ENCODE measurements at regions not wholly inside any gene's neighbourhood (a gene's known extent, or its start where the extent isn't known, plus 50 kb on each side); places are given as distances from the start of the nearest gene placed in this dataset.

DNA sequence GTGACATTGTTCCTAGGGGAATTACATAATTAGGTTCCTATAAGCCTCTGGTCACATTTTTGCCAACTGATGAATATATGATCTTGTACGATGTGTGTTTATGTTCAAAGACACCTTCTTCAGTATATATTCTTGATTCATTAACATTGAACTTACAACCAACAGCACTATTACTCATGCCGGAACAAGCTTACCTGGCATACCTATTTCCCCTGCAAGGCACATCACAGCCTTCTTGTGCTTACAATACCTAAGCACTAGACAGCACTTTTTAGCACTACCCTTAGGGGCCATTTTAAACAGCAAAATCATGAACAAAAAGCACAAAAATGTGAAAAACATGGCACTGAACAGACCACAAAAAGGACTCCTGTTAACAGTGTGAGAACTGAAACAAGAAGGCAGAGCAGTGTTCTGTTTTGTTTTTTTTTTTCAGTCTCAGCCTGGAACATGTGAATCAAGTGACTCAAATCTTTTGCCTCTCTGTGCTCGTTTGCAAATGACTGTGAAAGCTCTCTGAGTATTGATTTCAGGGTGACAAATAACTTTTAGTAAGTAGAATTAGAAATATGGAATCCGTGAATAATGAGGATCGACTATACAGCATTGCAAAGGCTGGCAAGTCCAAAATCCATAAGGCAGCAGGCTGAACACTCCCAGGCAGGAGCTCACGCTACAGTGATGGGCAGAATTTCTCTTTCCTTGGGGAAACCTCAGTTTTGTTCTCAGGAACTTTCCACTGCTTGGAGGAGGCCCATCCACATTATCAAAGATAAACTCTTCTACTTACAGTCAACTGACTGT is 102.3 kb upstream of the TSHZ2 start:
- TF ChIP-seq, protein P1, sequence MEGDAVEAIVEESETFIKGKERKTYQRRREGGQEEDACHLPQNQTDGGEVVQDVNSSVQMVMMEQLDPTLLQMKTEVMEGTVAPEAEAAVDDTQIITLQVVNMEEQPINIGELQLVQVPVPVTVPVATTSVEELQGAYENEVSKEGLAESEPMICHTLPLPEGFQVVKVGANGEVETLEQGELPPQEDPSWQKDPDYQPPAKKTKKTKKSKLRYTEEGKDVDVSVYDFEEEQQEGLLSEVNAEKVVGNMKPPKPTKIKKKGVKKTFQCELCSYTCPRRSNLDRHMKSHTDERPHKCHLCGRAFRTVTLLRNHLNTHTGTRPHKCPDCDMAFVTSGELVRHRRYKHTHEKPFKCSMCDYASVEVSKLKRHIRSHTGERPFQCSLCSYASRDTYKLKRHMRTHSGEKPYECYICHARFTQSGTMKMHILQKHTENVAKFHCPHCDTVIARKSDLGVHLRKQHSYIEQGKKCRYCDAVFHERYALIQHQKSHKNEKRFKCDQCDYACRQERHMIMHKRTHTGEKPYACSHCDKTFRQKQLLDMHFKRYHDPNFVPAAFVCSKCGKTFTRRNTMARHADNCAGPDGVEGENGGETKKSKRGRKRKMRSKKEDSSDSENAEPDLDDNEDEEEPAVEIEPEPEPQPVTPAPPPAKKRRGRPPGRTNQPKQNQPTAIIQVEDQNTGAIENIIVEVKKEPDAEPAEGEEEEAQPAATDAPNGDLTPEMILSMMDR (IDR thresholded peaks at IDR 0.05; ENCODE audit: borderline replicate concordance, control extremely low read depth, extremely low read depth, insufficient read depth, missing control alignments), result no peak
- no peak for DNase-seq (ENCODE audit: low spot score)
- in situ Hi-C loops (cut with MboI; ENCODE audit: low sequenced_read_pairs, unreplicated experiment), result no loop called here

DNA sequence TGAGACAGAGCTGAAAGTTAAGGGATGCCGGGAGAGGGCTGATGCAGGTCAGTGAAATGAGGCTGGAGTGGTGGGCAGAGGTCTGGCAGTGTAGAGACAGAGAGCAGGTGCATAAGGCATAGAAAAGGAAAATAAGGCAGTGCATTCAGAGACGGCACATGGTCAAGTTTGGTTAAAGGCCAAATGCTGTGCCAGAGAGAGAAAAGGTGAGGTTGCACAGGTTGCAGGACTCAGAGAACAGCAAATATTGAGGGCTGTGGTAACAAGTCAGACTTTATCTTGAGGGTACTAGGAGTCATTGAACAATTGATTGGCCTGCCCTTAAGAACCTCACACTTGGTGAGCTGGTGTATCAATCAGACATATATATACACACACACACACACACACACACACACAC is 102.9 kb upstream of the TSHZ2 start:
- DNase-seq (ENCODE audit: low spot score), result no peak
- TF ChIP-seq, protein P1 (IDR thresholded peaks at IDR 0.05; ENCODE audit: borderline replicate concordance, control extremely low read depth, extremely low read depth, insufficient read depth, missing control alignments), result no peak
- in situ Hi-C loops (cut with MboI; ENCODE audit: low sequenced_read_pairs, unreplicated experiment), result no loop called here

DNA sequence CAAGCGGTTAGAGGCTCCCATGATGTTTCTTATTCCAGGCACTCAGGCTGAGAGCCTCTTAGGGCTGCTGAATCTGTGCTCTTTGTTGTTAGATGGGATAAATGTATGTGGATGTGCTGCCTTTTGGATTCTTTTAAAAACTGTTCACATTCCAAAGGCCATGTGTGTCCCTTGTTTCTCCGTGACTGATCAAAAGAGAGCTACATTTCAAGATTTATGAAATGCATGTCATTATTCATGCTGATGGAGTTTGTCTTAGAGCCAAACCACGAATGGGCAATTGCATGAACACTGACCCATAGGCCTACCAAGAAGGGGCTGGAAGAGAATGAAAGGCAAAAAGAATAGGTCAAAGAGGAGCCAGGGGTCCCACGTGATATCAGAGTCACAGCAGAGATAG is 104.9 kb upstream of the TSHZ2 start:
- TF ChIP-seq, protein P1 (IDR thresholded peaks at IDR 0.05; ENCODE audit: borderline replicate concordance, control extremely low read depth, extremely low read depth, insufficient read depth, missing control alignments), result no peak
- no peak for DNase-seq (ENCODE audit: low spot score)
- in situ Hi-C loops (cut with MboI; ENCODE audit: low sequenced_read_pairs, unreplicated experiment), result no loop called here

DNA sequence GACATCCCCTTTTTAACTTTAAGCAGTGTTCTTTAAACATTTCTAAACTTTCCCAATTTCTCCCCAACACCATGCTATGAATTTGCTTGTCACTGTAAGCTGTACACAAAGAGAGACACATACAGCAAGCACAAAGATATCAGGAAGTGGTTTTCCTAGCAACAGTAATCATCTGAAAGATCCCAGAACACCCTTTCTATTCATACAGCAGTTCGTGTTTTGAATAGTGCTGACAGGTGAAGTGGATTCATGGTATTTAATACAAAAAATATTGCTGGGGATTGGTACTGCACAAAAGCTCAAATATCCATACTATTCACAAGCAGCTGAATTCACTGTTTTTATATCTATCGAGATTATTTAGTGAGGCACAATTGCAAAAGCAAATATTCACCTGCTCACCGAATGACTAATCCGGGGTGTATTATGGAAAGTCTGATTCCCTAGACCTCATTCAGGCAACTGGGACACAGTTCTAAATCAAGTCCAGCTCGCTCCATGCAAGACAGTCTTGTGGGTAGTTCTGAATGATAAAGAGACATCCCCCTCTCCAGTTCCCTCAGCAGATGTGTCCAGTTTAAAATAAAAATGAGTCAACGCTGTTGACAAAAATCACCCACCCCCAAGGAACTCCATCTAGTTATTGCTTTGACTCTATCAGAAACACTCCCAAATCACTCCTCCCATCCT is 107.1 kb upstream of the TSHZ2 start:
- TF ChIP-seq, protein P1 (IDR thresholded peaks at IDR 0.05; ENCODE audit: borderline replicate concordance, control extremely low read depth, extremely low read depth, insufficient read depth, missing control alignments), result no peak
- DNase-seq (ENCODE audit: low spot score), result no peak
- in situ Hi-C loops (cut with MboI; ENCODE audit: low sequenced_read_pairs, unreplicated experiment), result no loop called here

DNA sequence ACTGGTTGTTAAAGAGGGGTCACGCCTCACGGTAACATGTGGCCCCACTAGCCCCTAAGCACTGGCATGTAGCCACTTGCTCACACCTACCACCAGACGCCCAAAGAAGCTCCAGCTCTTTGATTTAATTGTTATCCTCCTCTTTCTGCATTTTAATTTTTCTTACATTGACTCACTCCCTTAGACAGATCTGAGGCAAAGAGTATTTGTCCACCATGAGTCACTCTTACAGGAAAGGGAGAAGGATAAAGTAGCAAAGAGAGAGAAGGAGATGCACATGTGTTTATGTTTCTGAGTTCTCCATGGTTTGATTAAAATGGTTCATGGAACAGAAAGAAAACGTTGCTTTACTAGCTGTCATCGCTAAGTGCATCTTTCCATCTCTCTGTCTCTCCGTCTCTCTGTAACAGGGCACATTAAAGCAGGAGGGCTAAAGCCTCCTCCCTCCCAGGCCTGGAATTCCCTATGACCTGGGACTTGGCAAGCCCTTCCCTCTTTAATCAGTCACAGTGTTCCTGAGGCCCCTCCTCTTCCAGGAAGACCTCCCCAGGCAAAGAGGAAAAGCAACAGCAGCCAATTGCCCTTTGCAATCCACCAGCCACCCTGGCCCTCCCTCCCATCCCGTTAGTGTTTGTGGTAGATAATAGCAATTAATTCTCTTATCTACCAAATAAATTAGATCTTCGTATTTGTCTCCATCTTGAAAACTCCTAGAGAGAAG is 112.8 kb upstream of the TSHZ2 start:
- TF ChIP-seq, protein P1 (IDR thresholded peaks at IDR 0.05; ENCODE audit: borderline replicate concordance, control extremely low read depth, extremely low read depth, insufficient read depth, missing control alignments), result no peak
- in situ Hi-C loops (cut with MboI; ENCODE audit: low sequenced_read_pairs, unreplicated experiment), result no loop called here
- no peak for DNase-seq (ENCODE audit: low spot score)

DNA sequence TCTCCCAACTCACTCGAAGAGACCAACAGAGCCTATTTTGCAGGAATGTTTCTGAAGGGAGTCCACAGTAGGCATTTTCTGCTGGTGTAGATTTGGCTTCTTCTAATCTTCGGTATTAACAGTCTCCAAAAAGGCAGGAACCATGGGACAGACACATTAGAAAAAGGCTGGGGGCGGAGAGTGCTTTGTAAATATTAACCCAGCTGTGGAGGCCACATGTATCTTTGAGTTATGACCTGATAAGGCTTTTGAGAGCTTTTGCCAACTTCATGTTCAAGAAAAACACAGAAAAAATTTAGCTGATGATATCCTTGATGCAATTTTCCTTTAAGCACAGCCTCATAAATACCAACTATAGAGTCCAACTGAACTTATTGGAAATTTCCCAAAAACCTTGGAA is 119.4 kb upstream of the TSHZ2 start:
- in situ Hi-C loops (cut with MboI; ENCODE audit: low sequenced_read_pairs, unreplicated experiment), result no loop called here
- TF ChIP-seq, protein P1 (IDR thresholded peaks at IDR 0.05; ENCODE audit: borderline replicate concordance, control extremely low read depth, extremely low read depth, insufficient read depth, missing control alignments), result no peak
- DNase-seq (ENCODE audit: low spot score), result no peak

Measured in GM13976 (cell line).